HEK293 (cell line): ENCODE measurements at regions not wholly inside any gene's neighbourhood (a gene's known extent, or its start where the extent isn't known, plus 50 kb on each side); places are given as distances from the start of the nearest gene placed in this dataset.

ENCODE experiments used
- CTCF ChIP-seq: fragments of 450-650 bp; formaldehyde crosslinking; IDR thresholded peaks from 2 replicates; pipeline ENCODE4 v1.5.1; 2016; ENCODE audit warnings: missing biosample characterization, missing genetic modification characterization
- GLI2 ChIP-seq: fragments of 450-650 bp; formaldehyde crosslinking; IDR thresholded peaks from 2 replicates; pipeline ENCODE4; 2017; ENCODE audit warnings: missing biosample characterization, missing genetic modification characterization, low read depth, borderline replicate concordance
- MYNN ChIP-seq: fragments of 450-650 bp; formaldehyde crosslinking; IDR thresholded peaks from 2 replicates; pipeline ENCODE4 v1.5.1; 2016; ENCODE audit warnings: missing biosample characterization, missing genetic modification characterization, borderline replicate concordance
- MZF1 ChIP-seq: fragments of 450-650 bp; formaldehyde crosslinking; IDR thresholded peaks from 2 replicates; pipeline ENCODE4 v1.5.1; 2017; ENCODE audit warnings: missing biosample characterization, missing genetic modification characterization, borderline replicate concordance
- YY1 ChIP-seq: fragments of 450-650 bp; formaldehyde crosslinking; IDR thresholded peaks from 2 replicates; pipeline ENCODE4 v1.5.1; 2018; ENCODE audit warnings: missing biosample characterization, missing genetic modification characterization
- ZIC2 ChIP-seq: fragments of 450-650 bp; formaldehyde crosslinking; IDR thresholded peaks from 2 replicates; pipeline ENCODE4 v1.5.1; 2016; ENCODE audit warnings: missing biosample characterization, missing genetic modification characterization
- ZNF571 ChIP-seq: fragments of 450-650 bp; formaldehyde crosslinking; IDR thresholded peaks from 2 replicates; pipeline ENCODE4 v1.5.0; 2017; ENCODE audit warnings: missing biosample characterization, missing genetic modification characterization
- ZNF660 ChIP-seq: fragments of 450-650 bp; IDR thresholded peaks from 2 replicates; pipeline ENCODE4 v1.5.1; 2018; ENCODE audit warnings: missing biosample characterization, mild to moderate bottlenecking, missing genetic modification characterization

GRCh38 chr4:180217070-180217469, 2026.1 kb upstream of the TENM3 start:
- TF ChIP-seq CTCF (tag by site-specific recombination): no peak
- no peak for TF ChIP-seq MZF1 (tag by site-specific recombination)
- no peak for TF ChIP-seq ZIC2 (tag by site-specific recombination)
- no peak for TF ChIP-seq ZNF571 (tag by site-specific recombination)
- TF ChIP-seq ZNF660 (tag by site-specific recombination): no peak
- no peak for TF ChIP-seq YY1 (tag by site-specific recombination)
- TF ChIP-seq GLI2 (tag by site-specific recombination): no peak
- TF ChIP-seq MYNN (tag by site-specific recombination): no peak
